GM21737 (cell line): ENCODE measurements at regions not wholly inside any gene's neighbourhood (a gene's known extent, or its start where the extent isn't known, plus 50 kb on each side); places are given as distances from the start of the nearest gene placed in this dataset.

ENCODE experiments used
- ATAC-seq: cut with Tn5 transposase; IDR thresholded peaks from one replicate; pipeline ENCODE4 v1.9.1; 2021; ENCODE audit warnings: mild to moderate bottlenecking, moderate library complexity; ENCODE audit not compliant: unreplicated experiment

DNA sequence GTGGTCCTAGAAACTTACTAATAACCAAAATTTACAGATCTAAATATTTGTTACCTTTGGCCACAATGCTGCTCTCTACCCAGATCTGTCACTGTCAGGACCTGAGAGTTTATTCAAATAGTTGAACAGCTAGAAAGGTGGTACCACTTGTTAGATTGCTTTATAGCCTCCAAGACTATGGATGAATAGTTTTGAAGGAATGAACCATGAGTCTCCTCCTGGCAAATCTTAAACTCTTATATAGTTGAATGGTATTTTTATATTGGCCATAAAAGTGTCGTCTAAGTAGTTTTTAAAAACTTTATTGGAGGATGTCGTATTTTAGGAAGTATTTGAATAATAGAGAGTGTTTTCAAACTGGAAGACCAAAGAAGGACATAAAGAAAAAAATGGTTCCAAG, 178.7 kb downstream of the AHR start:
- no peak for ATAC-seq

DNA sequence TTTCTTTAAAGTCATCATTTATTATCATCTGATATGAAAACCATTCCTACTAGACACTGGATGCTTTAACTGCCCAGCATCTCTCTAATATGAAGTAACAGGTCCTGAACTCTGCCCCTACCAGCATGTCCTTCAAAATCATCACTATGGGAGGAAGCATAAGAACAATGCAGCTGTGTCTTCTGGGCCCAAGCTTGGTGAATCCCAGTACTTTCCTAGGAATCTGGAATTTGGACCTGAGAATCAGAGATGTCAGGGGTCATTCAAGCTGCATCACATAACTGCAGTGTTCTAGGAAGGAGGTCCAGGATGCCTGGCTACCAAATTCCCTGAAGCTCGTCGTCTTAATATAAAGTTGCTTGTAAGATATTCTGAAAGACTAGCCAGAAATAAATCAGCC, 182.7 kb downstream of the AHR start:
- no peak for ATAC-seq

DNA sequence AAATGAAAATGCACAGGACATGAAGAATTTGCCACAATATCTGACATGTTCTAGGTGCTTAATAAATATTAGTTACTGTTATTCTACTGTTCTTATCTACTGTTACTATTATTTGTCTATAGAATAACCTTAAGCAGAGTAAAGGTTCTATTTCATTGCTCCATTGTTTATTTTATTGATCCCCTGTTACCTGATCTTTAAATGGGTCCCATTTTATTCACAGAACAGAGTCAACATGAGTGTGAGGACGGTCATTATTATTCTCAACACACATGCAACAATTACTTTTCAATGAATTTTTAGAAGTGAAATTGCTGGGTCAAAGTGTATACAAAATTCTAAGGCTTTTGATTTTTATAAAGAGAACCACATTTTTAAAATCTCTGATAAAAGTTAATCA, 186.9 kb downstream of the AHR start:
- no peak for ATAC-seq

- no peak for ATAC-seq
Observed at GRCh38 chr7:17485904-17486303, 187.5 kb downstream of the AHR start.

DNA sequence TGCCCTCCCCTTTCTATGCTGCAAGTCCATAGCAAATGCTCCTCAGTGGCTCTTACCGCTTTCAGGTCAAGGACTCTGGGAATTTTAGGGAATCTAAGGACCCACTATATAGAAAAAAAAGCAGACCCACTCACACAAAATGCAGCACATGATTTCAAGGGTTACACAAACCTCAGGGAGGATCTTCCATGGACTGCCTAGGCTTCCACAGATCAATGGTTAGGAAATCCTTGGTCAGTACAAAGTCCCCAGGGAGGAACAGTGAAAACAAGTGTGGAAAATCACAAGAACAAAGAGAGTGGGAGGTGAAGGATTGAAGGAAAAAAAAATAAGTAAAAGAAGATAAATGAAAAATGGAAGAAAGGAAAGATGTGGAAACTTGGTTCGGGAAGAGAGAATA, 188.4 kb downstream of the AHR start:
- no peak for ATAC-seq

- ATAC-seq, result no peak
Observed at GRCh38 chr7:17487343-17487742, 188.9 kb downstream of the AHR start.

GRCh38 chr7:17488829-17489228, 190.4 kb downstream of the AHR start:
- ATAC-seq, result no peak

GRCh38 chr7:17489961-17490360, 191.5 kb downstream of the AHR start:
- ATAC-seq, result no peak

DNA sequence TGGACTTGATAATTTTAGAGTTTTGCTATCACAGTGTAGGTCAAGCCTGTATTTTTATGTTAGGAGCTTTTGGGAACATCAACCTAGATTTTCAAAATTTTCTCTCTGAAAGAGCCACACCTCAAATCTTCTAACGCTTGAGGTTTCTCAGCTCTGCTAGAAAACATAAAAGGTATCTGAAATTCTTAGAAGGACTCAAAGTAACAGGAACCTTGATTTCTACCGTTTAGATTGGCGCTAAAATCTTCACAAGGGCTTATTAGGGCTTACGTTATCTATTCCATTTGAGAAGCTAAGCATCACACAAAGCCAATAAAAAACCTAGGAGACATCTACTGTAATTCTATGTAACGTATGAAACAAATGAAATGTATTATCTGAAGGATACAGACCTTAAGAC, 192.4 kb downstream of the AHR start:
- ATAC-seq, result no peak

- ATAC-seq, result no peak
Observed at GRCh38 chr7:17492437-17492836, 194.0 kb downstream of the AHR start.

- ATAC-seq, result no peak
Observed at GRCh38 chr7:17493446-17493845, 195.0 kb downstream of the AHR start.

GRCh38 chr7:17495655-17496394, 197.4 kb downstream of the AHR start:
- no peak for ATAC-seq

- no peak for ATAC-seq
Observed at GRCh38 chr7:17497136-17497535, 198.7 kb downstream of the AHR start.

DNA sequence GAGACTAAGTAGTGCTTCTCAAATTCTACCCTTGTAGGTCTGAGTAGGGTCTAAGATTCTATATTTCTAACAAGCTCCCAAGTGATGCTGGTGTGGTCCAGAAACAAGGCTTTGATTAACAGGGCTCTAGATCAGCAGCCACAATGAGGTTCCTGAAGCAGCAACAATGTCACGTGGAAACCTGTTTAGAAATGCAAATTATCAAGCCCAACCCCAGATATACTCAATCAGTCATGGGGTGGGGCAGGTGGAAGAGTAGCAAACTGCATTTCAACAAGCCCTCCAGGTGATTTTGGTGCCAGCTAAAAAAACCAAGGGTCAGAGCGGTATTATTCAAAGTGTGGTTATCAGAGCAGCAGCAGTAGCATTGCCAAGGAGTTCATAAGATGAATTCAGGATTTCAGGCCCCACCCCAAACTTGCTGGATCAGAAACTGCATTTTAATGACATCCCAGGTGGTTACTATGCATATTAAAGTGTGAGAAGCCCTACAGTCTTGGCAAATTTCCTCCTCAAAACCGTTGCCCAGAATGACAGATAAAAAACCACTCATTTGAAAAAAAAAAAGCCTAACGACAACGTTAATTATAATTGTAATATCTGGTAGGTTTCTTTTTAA, 199.2 kb downstream of the AHR start:
- ATAC-seq, result no peak

DNA sequence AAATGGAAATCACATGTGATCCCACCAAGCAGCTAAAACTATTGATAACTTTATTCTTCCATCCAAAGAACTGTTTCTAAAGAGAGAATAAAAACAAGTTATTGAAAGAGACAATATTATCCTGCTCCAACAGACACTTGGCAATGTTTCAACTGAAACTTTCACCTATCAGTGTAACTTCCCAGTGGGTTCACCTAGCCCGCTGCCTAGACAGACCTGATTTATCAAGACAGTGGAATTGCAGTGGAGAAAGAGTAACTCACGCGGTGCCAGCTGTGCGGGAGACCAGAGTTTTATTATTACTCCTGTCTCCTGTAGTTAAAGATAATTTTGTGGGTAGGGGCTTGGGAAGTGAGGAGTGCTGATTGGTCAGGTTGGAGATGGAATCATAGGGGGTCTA, 199.8 kb downstream of the AHR start:
- ATAC-seq, result no peak

- ATAC-seq, result no peak
Observed at GRCh38 chr7:17500736-17501135, 202.3 kb downstream of the AHR start.

GRCh38 chr7:17501441-17502212, 203.2 kb downstream of the AHR start:
- no peak for ATAC-seq

GRCh38 chr7:17502213-17503060, 204.0 kb downstream of the AHR start:
- no peak for ATAC-seq

GRCh38 chr7:17506095-17506494, 207.6 kb downstream of the AHR start:
- ATAC-seq, result no peak

DNA sequence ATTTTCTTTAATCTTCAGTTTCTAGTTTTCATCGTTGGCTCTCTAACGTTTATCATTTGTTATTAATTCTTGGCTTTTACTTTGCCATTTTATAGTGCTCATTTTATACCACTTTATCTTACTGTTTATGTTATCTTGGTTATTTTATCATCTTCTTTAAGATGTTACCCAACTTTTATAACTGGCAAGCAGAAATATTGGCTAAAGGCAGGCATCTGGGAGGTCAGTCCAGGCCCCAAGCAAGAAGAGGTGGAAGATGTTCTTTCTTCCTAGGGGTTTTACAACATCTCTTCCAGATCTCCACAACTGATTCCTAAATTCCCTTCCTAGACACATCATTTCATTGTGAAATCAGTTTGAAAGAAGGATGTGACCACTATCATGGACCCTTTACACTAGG, 208.1 kb downstream of the AHR start:
- ATAC-seq, result no peak

- ATAC-seq, result no peak
Observed at GRCh38 chr7:17507717-17508116, 209.3 kb downstream of the AHR start.
